Panc1 (cell line): ENCODE measurements at regions not wholly inside any gene's neighbourhood (a gene's known extent, or its start where the extent isn't known, plus 50 kb on each side); places are given as distances from the start of the nearest gene placed in this dataset.

Source experiments
- ATAC-seq: fragments of 200-7000 bp; cut with Tn5 transposase; 2 replicates; pipeline ENCODE4 v1.9.1; 2020; ENCODE audit warnings: mild to moderate bottlenecking, moderate library complexity
- BruUV-seq: library from RNA; stranded (reverse); fragments of 400-500 nt; replicated peaks from 2 replicates; lab custom pipeline; 2021; lab: Mats Ljungman, UMichigan
- CTCF ChIA-PET: fragments of 300-600 bp; sonication (Branson Sonifier 250); formaldehyde crosslinking; loops from one replicate; lab custom pipeline; 2022; ENCODE audit warnings: antibody characterized with exemption; lab: Charles Lee
- POLR2A ChIA-PET: fragments of 300-600 bp; sonication (Branson Sonifier 250); formaldehyde crosslinking; loops from one replicate; lab custom pipeline; 2022; ENCODE audit warnings: antibody characterized with exemption; lab: Charles Lee
- DNase-seq: peaks from one replicate; pipeline ENCODE4 v3.0.0-alpha.2; 2010; ENCODE audit warnings: low read depth, low spot score
- H3K27ac ChIP-seq: 2 replicates; pipeline ENCODE4 v1.5.1; 2011; ENCODE audit warnings: mild to moderate bottlenecking, low read length, inconsistent platforms
- H3K27me3 ChIP-seq: fragments of 200-500 bp; sonication (Bioruptor generic); 2 replicates; pipeline ENCODE4 v1.6.0; 2014; ENCODE audit warnings: low read length, inconsistent platforms; ENCODE audit not compliant: control insufficient read depth, insufficient read depth
- H3K36me3 ChIP-seq: fragments of 200-500 bp; sonication (Bioruptor generic); 2 replicates; pipeline ENCODE4 v1.5.1; 2014; ENCODE audit warnings: inconsistent platforms, mild to moderate bottlenecking, low read length, moderate library complexity; ENCODE audit not compliant: control insufficient read depth, insufficient read depth
- H3K4me1 ChIP-seq: 2 replicates; pipeline ENCODE4 v1.5.1; 2011; ENCODE audit warnings: inconsistent platforms, mild to moderate bottlenecking, low read length, moderate library complexity; ENCODE audit not compliant: control insufficient read depth, insufficient read depth
- H3K4me3 ChIP-seq, 2 experiments: 2 replicates each; pipeline ENCODE4 v1.5.1; 2011 to 2012; ENCODE audit warnings: low read depth in 2 of 2, low read length in 2 of 2, mild to moderate bottlenecking in 2 of 2, inconsistent platforms in 1 of 2, moderate library complexity in 1 of 2
- H3K9me3 ChIP-seq: fragments of 200-500 bp; sonication (Bioruptor generic); 2 replicates; pipeline ENCODE4 v1.5.1; 2014; ENCODE audit warnings: low read depth, mild to moderate bottlenecking, inconsistent platforms, low read length, moderate library complexity; ENCODE audit not compliant: control insufficient read depth, insufficient read depth
- POLR2AphosphoS5 ChIP-seq: IDR thresholded peaks from 2 replicates; pipeline ENCODE4 v1.6.1; 2012; ENCODE audit warnings: mild to moderate bottlenecking, low read depth, low read length, moderate library complexity
- SIN3A ChIP-seq: IDR thresholded peaks from 2 replicates; pipeline ENCODE4 v1.6.1; 2012; ENCODE audit warnings: low read depth, mild to moderate bottlenecking, low read length, moderate library complexity, borderline replicate concordance; ENCODE audit not compliant: insufficient read depth
- TCF7L2 ChIP-seq: IDR thresholded peaks from 2 replicates; pipeline ENCODE4 v1.6.1; 2011; ENCODE audit warnings: mild to moderate bottlenecking, low read depth, low read length, inconsistent platforms
- in situ Hi-C: cut with HindIII; loops from 2 replicates; pipeline ENCODE4 v1.10.0; 2016; ENCODE audit warnings: low sequenced_read_pairs, low pct_unique_long_range_greater_than_20kb
- intact Hi-C: fragments of 100-400 bp; cut with micrococcal nuclease; formaldehyde crosslinking; loops from one replicate; pipeline ENCODE4 v1.10.0; 2022; ENCODE audit not compliant: unreplicated experiment
- TF ChIP-seq, protein P1 (sequence below): fragments of 450-650 bp; IDR thresholded peaks from 2 replicates; pipeline ENCODE4 v1.5.1; 2017; ENCODE audit warnings: mild to moderate bottlenecking
- TF ChIP-seq, protein P2 (sequence below), 2 experiments: IDR thresholded peaks; 2 replicates each; pipeline ENCODE4 v1.6.1; 2011 to 2012; ENCODE audit warnings: low read depth in 2 of 2, control low read depth in 1 of 2, low read length in 1 of 2, mild to moderate bottlenecking in 1 of 2, moderate library complexity in 1 of 2; ENCODE audit not compliant: insufficient read depth in 1 of 2

GRCh38 chr22:27242917-27243589 lies 558.5 kb downstream of the MN1 start:
- no TSS peak for BruUV-seq
- no peak for DNase-seq
- H3K27ac ChIP-seq = no peak overlapping the region

GRCh38 chr22:27244328-27244727 lies 557.2 kb downstream of the MN1 start:
- TF ChIP-seq SIN3A (no peak), TCF7L2 (no peak), POLR2AphosphoS5 (no peak)
- TF ChIP-seq, protein P1, sequence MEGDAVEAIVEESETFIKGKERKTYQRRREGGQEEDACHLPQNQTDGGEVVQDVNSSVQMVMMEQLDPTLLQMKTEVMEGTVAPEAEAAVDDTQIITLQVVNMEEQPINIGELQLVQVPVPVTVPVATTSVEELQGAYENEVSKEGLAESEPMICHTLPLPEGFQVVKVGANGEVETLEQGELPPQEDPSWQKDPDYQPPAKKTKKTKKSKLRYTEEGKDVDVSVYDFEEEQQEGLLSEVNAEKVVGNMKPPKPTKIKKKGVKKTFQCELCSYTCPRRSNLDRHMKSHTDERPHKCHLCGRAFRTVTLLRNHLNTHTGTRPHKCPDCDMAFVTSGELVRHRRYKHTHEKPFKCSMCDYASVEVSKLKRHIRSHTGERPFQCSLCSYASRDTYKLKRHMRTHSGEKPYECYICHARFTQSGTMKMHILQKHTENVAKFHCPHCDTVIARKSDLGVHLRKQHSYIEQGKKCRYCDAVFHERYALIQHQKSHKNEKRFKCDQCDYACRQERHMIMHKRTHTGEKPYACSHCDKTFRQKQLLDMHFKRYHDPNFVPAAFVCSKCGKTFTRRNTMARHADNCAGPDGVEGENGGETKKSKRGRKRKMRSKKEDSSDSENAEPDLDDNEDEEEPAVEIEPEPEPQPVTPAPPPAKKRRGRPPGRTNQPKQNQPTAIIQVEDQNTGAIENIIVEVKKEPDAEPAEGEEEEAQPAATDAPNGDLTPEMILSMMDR = no peak
- TF ChIP-seq, protein P2, sequence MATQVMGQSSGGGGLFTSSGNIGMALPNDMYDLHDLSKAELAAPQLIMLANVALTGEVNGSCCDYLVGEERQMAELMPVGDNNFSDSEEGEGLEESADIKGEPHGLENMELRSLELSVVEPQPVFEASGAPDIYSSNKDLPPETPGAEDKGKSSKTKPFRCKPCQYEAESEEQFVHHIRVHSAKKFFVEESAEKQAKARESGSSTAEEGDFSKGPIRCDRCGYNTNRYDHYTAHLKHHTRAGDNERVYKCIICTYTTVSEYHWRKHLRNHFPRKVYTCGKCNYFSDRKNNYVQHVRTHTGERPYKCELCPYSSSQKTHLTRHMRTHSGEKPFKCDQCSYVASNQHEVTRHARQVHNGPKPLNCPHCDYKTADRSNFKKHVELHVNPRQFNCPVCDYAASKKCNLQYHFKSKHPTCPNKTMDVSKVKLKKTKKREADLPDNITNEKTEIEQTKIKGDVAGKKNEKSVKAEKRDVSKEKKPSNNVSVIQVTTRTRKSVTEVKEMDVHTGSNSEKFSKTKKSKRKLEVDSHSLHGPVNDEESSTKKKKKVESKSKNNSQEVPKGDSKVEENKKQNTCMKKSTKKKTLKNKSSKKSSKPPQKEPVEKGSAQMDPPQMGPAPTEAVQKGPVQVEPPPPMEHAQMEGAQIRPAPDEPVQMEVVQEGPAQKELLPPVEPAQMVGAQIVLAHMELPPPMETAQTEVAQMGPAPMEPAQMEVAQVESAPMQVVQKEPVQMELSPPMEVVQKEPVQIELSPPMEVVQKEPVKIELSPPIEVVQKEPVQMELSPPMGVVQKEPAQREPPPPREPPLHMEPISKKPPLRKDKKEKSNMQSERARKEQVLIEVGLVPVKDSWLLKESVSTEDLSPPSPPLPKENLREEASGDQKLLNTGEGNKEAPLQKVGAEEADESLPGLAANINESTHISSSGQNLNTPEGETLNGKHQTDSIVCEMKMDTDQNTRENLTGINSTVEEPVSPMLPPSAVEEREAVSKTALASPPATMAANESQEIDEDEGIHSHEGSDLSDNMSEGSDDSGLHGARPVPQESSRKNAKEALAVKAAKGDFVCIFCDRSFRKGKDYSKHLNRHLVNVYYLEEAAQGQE (IDR thresholded peaks at IDR 0.05; ENCODE audit: insufficient read depth in 1 of 2, low read depth in 2 of 2, low read length in 1 of 2) = no peak
- intact Hi-C loops (no loop called here), in situ Hi-C loops (no loop called here)
- CTCF ChIA-PET = no interaction called here
- Histone ChIP-seq H3K36me3 (no peaks in the 10 kb centered on the region), H3K9me3 (no peaks in the 10 kb centered on the region), H3K4me1 (no peaks in the 10 kb centered on the region), H3K27me3 (no peaks in the 10 kb centered on the region; the same call in 1 of the 2 replicates), H3K4me3 (no peak overlapping the region), H3K27ac (no peak overlapping the region)
- DNase-seq = no peak
- no TSS peak for BruUV-seq
- POLR2A ChIA-PET = no interaction called here
- ATAC-seq = no peak

More at GRCh38 chr22:27242917-27243589, 558.5 kb downstream of the MN1 start:
- intact Hi-C loops (no loop called here), in situ Hi-C loops (no loop called here)
- Histone ChIP-seq H3K36me3 (no peaks in the 10 kb centered on the region), H3K27me3 (no peaks in the 10 kb centered on the region; the same call in 1 of the 2 replicates), H3K4me3 (no peak overlapping the region), H3K9me3 (no peaks in the 10 kb centered on the region), H3K4me1 (no peaks in the 10 kb centered on the region)
- TF ChIP-seq, protein P2 (IDR thresholded peaks at IDR 0.05; ENCODE audit: insufficient read depth in 1 of 2, low read depth in 2 of 2, low read length in 1 of 2) = no peak
- TF ChIP-seq, protein P1 = no peak
- TF ChIP-seq TCF7L2 = no peak
- no peak for TF ChIP-seq SIN3A
- TF ChIP-seq POLR2AphosphoS5 = no peak
- ATAC-seq = no peak
- CTCF ChIA-PET = no interaction called here
- POLR2A ChIA-PET = no interaction called here
